GM12872 (cell line): ENCODE measurements at regions not wholly inside any gene's neighbourhood (a gene's known extent, or its start where the extent isn't known, plus 50 kb on each side); places are given as distances from the start of the nearest gene placed in this dataset.

Experiments
- TF ChIP-seq, protein P1 (sequence below): IDR thresholded peaks from 3 replicates; pipeline ENCODE4 v1.5.1; 2011; ENCODE audit warnings: low read depth, mild to moderate bottlenecking, low read length, moderate library complexity; ENCODE audit not compliant: insufficient read depth

DNA sequence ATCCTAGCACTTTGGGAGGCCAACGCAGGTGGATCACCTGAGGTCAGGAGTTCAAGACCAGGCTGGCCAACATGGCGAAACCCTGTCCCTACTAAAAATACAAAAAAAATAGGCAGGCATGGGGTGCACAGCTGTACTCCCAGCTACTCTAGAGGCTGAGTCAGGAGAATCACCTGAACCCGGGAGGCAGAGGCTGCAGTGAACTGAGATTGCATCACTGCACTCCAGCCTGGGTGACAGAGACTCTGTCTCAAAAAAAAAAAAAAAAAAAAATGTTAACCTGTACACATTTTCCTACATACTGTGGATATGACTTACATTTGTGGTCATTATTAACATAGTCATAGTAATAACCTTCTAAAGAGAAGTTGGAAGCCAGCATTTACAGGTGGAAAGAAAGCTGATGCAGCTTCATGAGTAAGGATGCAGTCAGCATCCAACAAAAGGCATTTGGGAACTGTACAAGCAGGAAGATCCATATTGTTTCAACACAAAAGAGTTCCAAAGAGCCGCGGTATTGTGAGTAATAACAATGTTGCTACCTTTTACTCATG is 186.2 kb downstream of the GPX5 start:
- TF ChIP-seq, protein P1, sequence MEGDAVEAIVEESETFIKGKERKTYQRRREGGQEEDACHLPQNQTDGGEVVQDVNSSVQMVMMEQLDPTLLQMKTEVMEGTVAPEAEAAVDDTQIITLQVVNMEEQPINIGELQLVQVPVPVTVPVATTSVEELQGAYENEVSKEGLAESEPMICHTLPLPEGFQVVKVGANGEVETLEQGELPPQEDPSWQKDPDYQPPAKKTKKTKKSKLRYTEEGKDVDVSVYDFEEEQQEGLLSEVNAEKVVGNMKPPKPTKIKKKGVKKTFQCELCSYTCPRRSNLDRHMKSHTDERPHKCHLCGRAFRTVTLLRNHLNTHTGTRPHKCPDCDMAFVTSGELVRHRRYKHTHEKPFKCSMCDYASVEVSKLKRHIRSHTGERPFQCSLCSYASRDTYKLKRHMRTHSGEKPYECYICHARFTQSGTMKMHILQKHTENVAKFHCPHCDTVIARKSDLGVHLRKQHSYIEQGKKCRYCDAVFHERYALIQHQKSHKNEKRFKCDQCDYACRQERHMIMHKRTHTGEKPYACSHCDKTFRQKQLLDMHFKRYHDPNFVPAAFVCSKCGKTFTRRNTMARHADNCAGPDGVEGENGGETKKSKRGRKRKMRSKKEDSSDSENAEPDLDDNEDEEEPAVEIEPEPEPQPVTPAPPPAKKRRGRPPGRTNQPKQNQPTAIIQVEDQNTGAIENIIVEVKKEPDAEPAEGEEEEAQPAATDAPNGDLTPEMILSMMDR = no peak

DNA sequence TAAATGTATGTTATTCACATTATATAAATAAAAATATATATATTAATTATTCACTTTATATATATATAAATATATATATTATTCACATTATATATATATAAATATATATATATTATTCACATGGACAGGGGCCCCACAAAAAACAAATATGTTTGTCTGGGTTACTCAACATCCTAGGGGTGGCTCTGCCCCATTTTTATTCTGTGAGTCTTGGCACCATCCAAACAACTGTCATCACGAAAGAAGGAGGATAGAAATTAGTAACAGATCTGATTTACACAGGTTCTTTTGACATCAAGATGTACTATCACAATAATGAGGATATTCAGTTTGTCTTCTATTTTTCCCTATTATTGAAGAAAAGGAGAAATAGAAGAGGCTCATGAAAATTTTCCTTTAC is 187.3 kb downstream of the GPX5 start:
- TF ChIP-seq, protein P1 = no peak

DNA sequence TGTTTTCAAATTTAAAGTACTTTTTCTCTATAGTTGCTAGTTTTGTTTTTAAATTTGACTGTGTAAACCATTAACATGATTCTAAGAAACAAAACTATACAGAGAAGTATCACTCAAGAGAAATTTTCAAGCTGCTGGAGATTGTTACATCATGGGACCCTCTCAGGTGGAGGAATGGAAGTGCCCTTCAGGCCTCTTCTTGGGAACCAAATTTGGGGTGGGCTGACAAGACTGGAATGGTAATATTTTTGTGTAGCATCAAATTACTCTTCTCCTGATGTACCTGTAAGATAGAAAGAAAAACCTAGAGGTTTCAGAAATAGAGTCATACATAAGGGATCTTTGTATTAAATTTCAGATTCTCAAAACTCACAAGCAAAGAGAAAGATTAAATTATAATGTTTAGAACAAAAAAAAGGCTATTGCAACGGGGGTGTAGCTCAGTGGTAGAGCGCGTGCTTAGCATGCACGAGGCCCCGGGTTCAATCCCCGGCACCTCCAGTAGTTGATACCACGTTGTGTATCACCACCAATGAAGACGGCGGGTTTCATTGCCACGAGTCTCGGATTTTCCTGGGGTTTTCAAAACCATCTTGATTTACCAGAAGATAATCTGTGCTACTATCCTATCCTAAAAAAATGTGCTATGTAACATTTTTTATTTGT is 193.7 kb downstream of the GPX5 start:
- TF ChIP-seq, protein P1 = no peak

DNA sequence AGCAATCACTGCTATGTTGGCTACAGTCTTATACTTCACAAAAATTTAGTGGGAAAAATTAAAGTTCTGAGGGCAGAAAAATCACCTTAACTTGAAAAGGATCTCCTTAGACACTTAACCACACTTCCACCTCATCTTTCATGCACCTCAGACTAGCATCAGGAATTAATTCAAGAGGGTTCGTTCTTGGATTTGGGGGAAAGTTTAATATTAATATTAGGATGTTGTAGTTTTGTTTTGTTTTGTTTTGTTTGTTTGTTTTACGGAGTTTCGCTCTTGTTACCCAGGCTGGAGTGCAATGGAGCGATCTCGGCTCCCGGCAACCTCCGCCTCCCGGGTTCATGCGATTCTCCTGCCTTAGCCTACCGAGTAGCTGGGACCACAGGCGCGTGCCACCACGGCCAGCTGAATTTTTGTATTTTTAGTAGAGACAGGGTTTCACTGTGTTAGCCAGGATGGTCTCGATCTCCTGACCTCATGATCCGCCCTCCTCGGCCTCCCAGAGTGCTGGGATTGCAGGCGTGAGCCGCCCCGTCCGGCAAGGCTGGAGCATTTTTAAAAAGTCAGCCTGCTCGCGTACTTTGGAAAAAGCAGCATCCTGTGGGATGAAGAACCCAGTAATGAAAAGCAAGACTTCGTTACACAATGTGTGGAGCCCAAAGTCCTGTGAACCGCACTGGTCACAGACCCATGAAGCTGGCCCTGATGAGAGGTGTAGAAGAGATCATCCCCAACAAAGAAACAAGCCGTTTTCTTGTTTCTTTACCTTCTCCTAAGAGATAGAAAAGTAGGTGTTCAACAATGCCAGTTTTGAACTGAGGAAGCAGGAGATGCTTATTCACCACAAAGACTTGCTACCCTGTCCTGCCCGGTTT is 194.9 kb downstream of the GPX5 start:
- TF ChIP-seq, protein P1 = no peak

DNA sequence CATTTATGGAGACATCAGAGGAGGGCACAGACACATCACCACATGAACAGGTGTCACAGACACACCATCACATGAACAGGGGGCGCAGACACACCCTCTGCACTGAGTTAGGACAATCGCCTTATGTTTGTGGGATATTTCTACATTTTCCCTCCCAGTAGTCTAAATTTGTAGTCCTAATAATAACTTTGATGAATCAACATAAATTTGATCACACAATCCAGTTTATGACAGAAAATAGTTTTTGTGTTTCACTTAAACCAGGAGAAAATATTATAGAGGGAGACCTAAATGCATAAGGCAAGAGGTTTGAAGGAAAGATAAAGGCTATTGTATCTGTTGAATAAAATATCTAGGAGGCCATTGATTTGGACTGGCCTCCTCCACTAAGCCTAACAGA is 195.7 kb downstream of the GPX5 start:
- TF ChIP-seq, protein P1 = no peak

DNA sequence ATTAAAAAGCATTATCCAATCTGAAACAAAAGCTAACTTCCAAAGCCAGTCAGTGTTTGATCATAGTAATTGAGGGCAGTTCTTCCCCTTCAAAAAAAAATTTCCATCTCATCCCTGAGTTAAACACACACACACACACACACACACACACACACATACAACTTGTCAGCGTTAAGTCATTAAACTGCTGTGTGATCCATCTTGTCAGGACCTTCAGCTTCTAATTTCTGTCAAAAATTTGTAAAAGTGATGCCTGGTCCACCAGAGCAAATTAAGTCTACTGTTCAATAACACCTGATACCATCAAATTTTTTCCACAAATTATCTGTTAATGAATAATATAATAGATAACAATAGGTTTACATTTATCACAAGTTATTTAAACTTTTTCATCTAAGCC is 198.7 kb downstream of the GPX5 start:
- TF ChIP-seq, protein P1 = no peak

DNA sequence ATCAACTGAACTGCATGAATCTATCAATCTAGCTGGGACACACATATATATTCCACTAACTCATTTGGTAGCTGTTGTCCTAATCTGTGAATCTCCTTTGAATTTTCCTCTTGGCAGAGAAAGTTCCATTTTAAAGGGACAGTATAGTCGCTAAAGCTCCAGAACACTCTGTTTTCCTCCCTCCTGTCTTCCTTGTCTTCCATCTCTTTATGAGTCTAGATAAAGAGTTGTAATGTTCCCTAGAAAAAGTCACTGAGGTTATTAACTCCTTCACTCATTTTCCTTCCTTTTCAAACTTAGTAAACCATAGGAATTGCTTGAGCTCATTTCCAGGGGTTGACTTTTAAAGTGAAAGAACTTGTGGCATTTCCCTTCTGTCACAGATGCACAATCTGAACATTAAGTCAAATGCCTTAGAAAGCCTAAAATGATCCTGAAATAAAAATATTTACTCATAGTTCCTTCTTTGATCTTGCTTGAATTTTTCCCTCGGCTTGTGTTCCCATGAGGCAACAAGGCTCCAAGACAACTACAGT is 198.4 kb downstream of the TRIM27 start:
- TF ChIP-seq, protein P1 = no peak
